Cardiac muscle cell (in vitro differentiated cells and primary cell): ENCODE measurements at regions not wholly inside any gene's neighbourhood (a gene's known extent, or its start where the extent isn't known, plus 50 kb on each side); places are given as distances from the start of the nearest gene placed in this dataset.

Source experiments
- DNase-seq, 2 donors: peaks; one replicate each; pipeline versions ENCODE4 v3.0.0 to v3.0.0-alpha.2; 2010 to 2017; ENCODE audit warnings: low read depth in 1 of 2, low spot score in 1 of 2
- H3K27ac ChIP-seq: fragments of 200-600 bp; sonication (generic); 2 replicates; pipeline ENCODE4 v1.5.1; 2016
- H3K27me3 ChIP-seq: fragments of 200-600 bp; sonication (generic); 2 replicates; pipeline ENCODE4 v1.6.0; 2016; ENCODE audit warnings: control low read depth
- H3K36me3 ChIP-seq: fragments of 200-600 bp; sonication (generic); 2 replicates; pipeline ENCODE4 v1.5.1; 2016; ENCODE audit warnings: control low read depth
- H3K4me1 ChIP-seq: fragments of 200-600 bp; sonication (generic); 2 replicates; pipeline ENCODE4 v1.8.1; 2017; ENCODE audit warnings: low read depth, mild to moderate bottlenecking, mixed run types
- H3K4me3 ChIP-seq: fragments of 200-600 bp; sonication (generic); 2 replicates; pipeline ENCODE4 v1.5.1; 2016; ENCODE audit warnings: mild to moderate bottlenecking
- H3K9me3 ChIP-seq: fragments of 200-600 bp; sonication (generic); 2 replicates; pipeline ENCODE4 v1.5.1; 2017; ENCODE audit warnings: low read depth, mild to moderate bottlenecking, control low read depth
- TF ChIP-seq, protein P1 (sequence below): IDR thresholded peaks from 2 replicates; pipeline ENCODE4 v1.5.1; 2012; ENCODE audit warnings: low read depth, mild to moderate bottlenecking, low read length

DNA sequence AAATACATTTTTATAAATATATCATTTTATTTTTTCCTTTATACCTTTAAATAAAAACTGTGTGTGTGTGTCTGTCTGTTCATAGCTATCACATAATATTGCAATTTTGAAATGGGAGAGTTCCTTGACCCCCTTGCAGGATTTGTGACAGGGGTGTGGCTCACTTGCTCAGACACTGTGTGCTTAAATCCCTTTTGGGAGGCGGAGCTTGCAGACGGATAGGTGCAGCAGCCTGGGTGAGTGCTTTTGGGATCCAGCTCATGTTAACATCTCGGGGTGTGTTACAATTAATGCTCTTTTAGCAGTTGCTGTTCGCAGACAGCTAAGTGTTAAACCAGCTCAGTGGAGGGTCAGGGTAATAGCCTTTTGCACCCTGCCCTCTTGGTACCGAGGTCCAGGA lies 459.8 kb downstream of the IPMK start:
- no peak for DNase-seq
- H3K27ac ChIP-seq: no peak overlapping the region
- no peak overlapping the region for H3K4me3 ChIP-seq
- H3K27me3 ChIP-seq: no peaks in the 10 kb centered on the region
- H3K36me3 ChIP-seq: no peaks in the 10 kb centered on the region
- H3K9me3 ChIP-seq: no peaks in the 10 kb centered on the region
- no peaks in the 10 kb centered on the region for H3K4me1 ChIP-seq
- TF ChIP-seq, protein P1, sequence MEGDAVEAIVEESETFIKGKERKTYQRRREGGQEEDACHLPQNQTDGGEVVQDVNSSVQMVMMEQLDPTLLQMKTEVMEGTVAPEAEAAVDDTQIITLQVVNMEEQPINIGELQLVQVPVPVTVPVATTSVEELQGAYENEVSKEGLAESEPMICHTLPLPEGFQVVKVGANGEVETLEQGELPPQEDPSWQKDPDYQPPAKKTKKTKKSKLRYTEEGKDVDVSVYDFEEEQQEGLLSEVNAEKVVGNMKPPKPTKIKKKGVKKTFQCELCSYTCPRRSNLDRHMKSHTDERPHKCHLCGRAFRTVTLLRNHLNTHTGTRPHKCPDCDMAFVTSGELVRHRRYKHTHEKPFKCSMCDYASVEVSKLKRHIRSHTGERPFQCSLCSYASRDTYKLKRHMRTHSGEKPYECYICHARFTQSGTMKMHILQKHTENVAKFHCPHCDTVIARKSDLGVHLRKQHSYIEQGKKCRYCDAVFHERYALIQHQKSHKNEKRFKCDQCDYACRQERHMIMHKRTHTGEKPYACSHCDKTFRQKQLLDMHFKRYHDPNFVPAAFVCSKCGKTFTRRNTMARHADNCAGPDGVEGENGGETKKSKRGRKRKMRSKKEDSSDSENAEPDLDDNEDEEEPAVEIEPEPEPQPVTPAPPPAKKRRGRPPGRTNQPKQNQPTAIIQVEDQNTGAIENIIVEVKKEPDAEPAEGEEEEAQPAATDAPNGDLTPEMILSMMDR: no peak

DNA sequence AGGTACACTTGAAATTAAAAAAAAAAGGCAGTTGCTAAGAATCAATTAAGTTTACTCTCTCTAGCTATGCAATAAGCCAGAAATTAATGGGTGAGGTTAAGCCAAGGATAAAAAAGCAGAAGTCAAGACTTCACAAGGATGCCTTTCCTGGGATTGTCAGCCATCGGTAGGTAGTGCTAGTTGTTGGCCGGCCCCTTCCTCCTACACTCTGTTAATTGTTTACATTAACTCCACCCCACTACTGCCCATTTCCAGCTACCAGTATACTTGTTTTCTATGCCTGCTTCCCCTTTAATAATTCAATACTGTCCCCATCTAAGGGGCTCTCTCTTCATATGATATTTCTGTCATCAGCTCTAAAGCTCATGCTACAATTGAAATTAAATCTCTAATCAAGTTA lies 461.0 kb downstream of the IPMK start:
- H3K27ac ChIP-seq: no peak overlapping the region
- H3K9me3 ChIP-seq: no peaks in the 10 kb centered on the region
- H3K4me3 ChIP-seq: no peak overlapping the region
- no peaks in the 10 kb centered on the region for H3K36me3 ChIP-seq
- TF ChIP-seq, protein P1: no peak
- no peak for DNase-seq
- no peaks in the 10 kb centered on the region for H3K4me1 ChIP-seq
- H3K27me3 ChIP-seq: no peaks in the 10 kb centered on the region

DNA sequence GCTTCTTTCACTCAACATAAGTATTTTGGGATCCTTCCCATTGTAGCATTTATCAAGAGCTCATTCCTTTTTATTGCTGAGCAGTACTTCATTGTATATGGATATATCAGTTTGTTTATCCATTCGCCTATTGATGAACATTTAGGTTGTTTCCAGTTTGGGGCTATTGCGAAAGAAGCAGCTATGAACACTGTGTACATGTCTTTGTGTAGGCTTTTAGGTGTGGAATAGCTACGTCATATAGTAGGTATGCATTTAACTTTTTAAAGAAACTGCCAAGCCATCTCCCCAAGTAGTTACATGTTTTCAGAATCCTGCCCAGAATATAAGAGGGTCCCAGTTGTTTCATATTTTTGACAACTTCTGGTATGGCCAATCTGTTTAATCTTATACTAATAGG lies 468.1 kb downstream of the IPMK start:
- no peaks in the 10 kb centered on the region for H3K27me3 ChIP-seq
- no peaks in the 10 kb centered on the region for H3K4me1 ChIP-seq
- H3K36me3 ChIP-seq: no peaks in the 10 kb centered on the region
- DNase-seq: no peak
- H3K4me3 ChIP-seq: no peak overlapping the region
- TF ChIP-seq, protein P1: no peak
- no peak overlapping the region for H3K27ac ChIP-seq
- no peaks in the 10 kb centered on the region for H3K9me3 ChIP-seq

DNA sequence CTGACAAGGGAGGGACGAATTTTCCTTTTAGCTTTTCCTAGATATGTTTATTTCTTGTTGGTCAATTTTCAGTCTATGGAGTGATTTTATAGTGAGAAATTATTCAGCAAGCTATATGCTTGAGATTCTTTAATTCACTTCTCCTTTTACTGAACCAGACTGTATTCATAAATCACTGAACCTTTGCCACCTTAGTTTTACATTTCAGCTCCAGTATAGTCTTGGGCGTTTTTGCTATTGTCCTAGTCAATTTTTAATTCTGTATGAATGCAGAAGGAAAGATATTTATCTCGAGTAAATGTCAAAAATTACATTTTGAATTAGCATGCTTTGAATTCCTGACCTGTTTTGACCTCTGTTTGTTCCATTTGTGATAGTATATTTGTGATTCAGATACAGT lies 468.9 kb downstream of the IPMK start:
- TF ChIP-seq, protein P1: no peak
- H3K27ac ChIP-seq: no peak overlapping the region
- no peaks in the 10 kb centered on the region for H3K4me1 ChIP-seq
- no peaks in the 10 kb centered on the region for H3K27me3 ChIP-seq
- H3K9me3 ChIP-seq: no peaks in the 10 kb centered on the region
- H3K4me3 ChIP-seq: no peak overlapping the region
- no peaks in the 10 kb centered on the region for H3K36me3 ChIP-seq
- no peak for DNase-seq

DNA sequence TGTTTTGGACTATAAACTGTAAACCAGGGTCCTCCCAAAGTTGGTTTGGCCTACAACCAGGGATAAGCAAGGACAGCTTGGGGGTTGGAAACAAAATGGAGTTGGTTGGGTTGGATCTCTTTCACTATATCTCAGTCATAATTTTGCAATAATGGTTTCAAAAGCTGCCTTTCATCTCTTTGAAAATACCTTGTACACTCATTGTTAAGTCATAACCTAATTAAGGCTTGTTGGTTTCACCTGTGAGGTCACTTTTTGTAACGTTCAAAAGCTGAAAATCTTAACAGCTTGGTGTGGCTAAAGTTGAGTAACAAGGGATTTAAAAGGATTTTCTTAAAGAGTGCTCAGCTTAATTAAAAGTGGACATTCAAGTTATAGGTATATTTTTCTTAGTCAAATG lies 476.1 kb downstream of the IPMK start:
- H3K4me3 ChIP-seq: no peak overlapping the region
- H3K27ac ChIP-seq: no peak overlapping the region
- TF ChIP-seq, protein P1: no peak
- H3K9me3 ChIP-seq: no peaks in the 10 kb centered on the region
- no peaks in the 10 kb centered on the region for H3K36me3 ChIP-seq
- no peaks in the 10 kb centered on the region for H3K4me1 ChIP-seq
- H3K27me3 ChIP-seq: no peaks in the 10 kb centered on the region
- no peak for DNase-seq

DNA sequence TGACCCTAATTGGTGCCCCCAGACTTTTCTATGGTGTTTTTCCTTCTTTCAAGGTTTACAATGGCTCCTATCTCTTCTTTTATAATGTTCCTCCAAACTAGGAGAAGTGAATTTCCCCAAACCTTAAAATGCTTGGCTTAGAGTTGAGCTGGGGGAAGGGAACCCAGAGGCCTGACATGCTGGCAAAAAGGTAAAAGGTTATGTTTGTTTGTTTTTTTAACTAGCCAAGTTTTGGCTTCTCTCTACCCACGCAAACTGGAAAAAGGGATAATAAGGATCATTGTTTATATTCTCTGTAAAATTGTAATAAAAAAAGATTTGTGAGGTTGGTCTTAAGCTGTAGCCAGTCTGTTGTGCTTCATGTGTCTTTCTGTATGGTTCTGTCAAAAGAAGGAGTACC lies 477.0 kb downstream of the IPMK start:
- no peaks in the 10 kb centered on the region for H3K36me3 ChIP-seq
- H3K4me1 ChIP-seq: no peaks in the 10 kb centered on the region
- H3K27ac ChIP-seq: no peak overlapping the region
- H3K27me3 ChIP-seq: no peaks in the 10 kb centered on the region
- TF ChIP-seq, protein P1: no peak
- no peak for DNase-seq
- H3K4me3 ChIP-seq: no peak overlapping the region
- H3K9me3 ChIP-seq: no peaks in the 10 kb centered on the region
